Esophagus squamous epithelium (tissue), 5 donors: ENCODE measurements at regions not wholly inside any gene's neighbourhood (a gene's known extent, or its start where the extent isn't known, plus 50 kb on each side); places are given as distances from the start of the nearest gene placed in this dataset.

Experiments
- DNase-seq: peaks from one replicate; lab custom pipeline; 2025; lab: John Stamatoyannopoulos, UW
- H3K27ac ChIP-seq, 4 donors: fragments of 200-600 bp; sonication (generic); one replicate each; pipeline ENCODE4 v1.5.1; 2016 to 2019; ENCODE audit warnings: mild to moderate bottlenecking in 1 of 4
- H3K27me3 ChIP-seq, 4 donors: fragments of 200-600 bp; sonication (generic); 1 replicate in 3 of 4; 2 replicates in 1 of 4; pipeline versions ENCODE4 v1.5.1 to v1.6.0; 2017 to 2021; ENCODE audit warnings: antibody characterized with exemption in 1 of 4
- H3K36me3 ChIP-seq, 3 donors: fragments of 200-600 bp; sonication (generic); one replicate each; pipeline ENCODE4 v1.5.1; 2016 to 2019
- H3K4me1 ChIP-seq, 3 donors: fragments of 200-600 bp; sonication (generic); one replicate each; pipeline ENCODE4 v1.5.1; 2017 to 2019
- H3K4me3 ChIP-seq, 4 donors: fragments of 200-600 bp; sonication (generic); 1 replicate in 3 of 4; 2 replicates in 1 of 4; pipeline ENCODE4 v1.5.1; 2016 to 2019; ENCODE audit warnings: mild to moderate bottlenecking in 2 of 4, moderate library complexity in 1 of 4
- H3K9me3 ChIP-seq, 3 donors: fragments of 200-600 bp; sonication (generic); one replicate each; pipeline ENCODE4 v1.5.1; 2016 to 2019
- CTCF ChIP-seq, 6 experiments: fragments of 450-650 bp in 4 of 6; fragments of 200-600 bp in 2 of 6; sonication (generic) in 2 of 6; IDR thresholded peaks; one replicate each; pipeline ENCODE4 v1.5.1; 2016 to 2019; ENCODE audit warnings: antibody characterized with exemption in 6 of 6, mild to moderate bottlenecking in 4 of 6, moderate library complexity in 4 of 6
- POLR2A ChIP-seq, 4 donors: fragments of 450-650 bp; IDR thresholded peaks; one replicate each; pipeline ENCODE4 v1.6.1; 2017; ENCODE audit warnings: antibody characterized with exemption in 4 of 4, mild to moderate bottlenecking in 4 of 4, moderate library complexity in 3 of 4
- WGBS, 2 donors: methylation state at CpG; one replicate each; pipeline ENCODE4 v1.1.5; 2018; 5-methylcytosine and 5-hydroxymethylcytosine counted together
- intact Hi-C: fragments of 100-400 bp; cut with DNase I; formaldehyde crosslinking; loops from one replicate; pipeline ENCODE4 v1.15.0; 2022
- donor health status: DM: yes; HTN: yes; CAD: no.

- Histone ChIP-seq H3K27ac (no peak overlapping the region), H3K9me3 (no peaks in the 10 kb centered on the region), H3K4me3 (no peak overlapping the region), H3K27me3 (no peaks in the 10 kb centered on the region), H3K36me3 (no peaks in the 10 kb centered on the region), H3K4me1 (peaks cover 4 to 32% (median 8%) of the 10 kb centered on the region in 3 donors)
- intact Hi-C loops = no loop called here
- TF ChIP-seq POLR2A (IDR thresholded peaks at IDR 0.05) = no peak
- TF ChIP-seq CTCF (IDR thresholded peaks at IDR 0.05) = no peak
- DNase-seq = no peak
Observed at GRCh38 chr18:54774423-54774822, 53.9 kb upstream of the RAB27B start.

GRCh38 chr18:54774981-54775665 lies 53.2 kb upstream of the RAB27B start:
- Histone ChIP-seq H3K36me3 (no peaks in the 10 kb centered on the region), H3K4me3 (no peak overlapping the region), H3K27me3 (no peaks in the 10 kb centered on the region), H3K4me1 (peaks cover 4 to 32% (median 8%) of the 10 kb centered on the region in 3 donors), H3K27ac (peak overlapping the region in 1 of 4 donors; percentile 72), H3K9me3 (no peaks in the 10 kb centered on the region)
- intact Hi-C loops = no loop called here
- no peak for TF ChIP-seq CTCF (IDR thresholded peaks at IDR 0.05)
- no peak for TF ChIP-seq POLR2A (IDR thresholded peaks at IDR 0.05)
- DNase-seq = no peak
- WGBS, 2 donors = 39 to 42% methylated on average over 5 to 6 of the region's 6 CpGs

GRCh38 chr18:54775686-54776085 lies 52.6 kb upstream of the RAB27B start:
- Histone ChIP-seq H3K4me3 (no peak overlapping the region), H3K27me3 (no peaks in the 10 kb centered on the region), H3K27ac (peak overlapping the region; percentile 55 to 72 (median 66)), H3K4me1 (peaks cover 4 to 32% (median 8%) of the 10 kb centered on the region in 3 donors), H3K36me3 (no peaks in the 10 kb centered on the region), H3K9me3 (no peaks in the 10 kb centered on the region)
- no peak for DNase-seq
- intact Hi-C loops = no loop called here
- WGBS, 2 donors = 46 to 68% methylated on average over 3 of the region's 3 CpGs
- TF ChIP-seq POLR2A (IDR thresholded peaks at IDR 0.05) = no peak
- TF ChIP-seq CTCF (IDR thresholded peaks at IDR 0.05) = peak in 1 of 6 experiments; percentile 58

- DNase-seq = no peak
- Histone ChIP-seq H3K27me3 (no peaks in the 10 kb centered on the region), H3K9me3 (no peaks in the 10 kb centered on the region), H3K27ac (peak overlapping the region; percentile 55 to 72 (median 66)), H3K4me3 (no peak overlapping the region), H3K36me3 (no peaks in the 10 kb centered on the region), H3K4me1 (peaks cover 4 to 32% (median 8%) of the 10 kb centered on the region in 3 donors)
- no peak for TF ChIP-seq POLR2A (IDR thresholded peaks at IDR 0.05)
- TF ChIP-seq CTCF (IDR thresholded peaks at IDR 0.05) = no peak
- intact Hi-C loops = no loop called here
- 19 to 40% methylated on average over 8 of the region's 8 CpGs for WGBS, 2 donors
Observed at GRCh38 chr18:54776282-54776977, 51.8 kb upstream of the RAB27B start.

- no peaks in the 10 kb centered on the region for H3K36me3 ChIP-seq
- H3K4me1 ChIP-seq = peaks cover 4 to 32% (median 8%) of the 10 kb centered on the region in 3 donors
- H3K4me3 ChIP-seq = no peak overlapping the region
- TF ChIP-seq CTCF (IDR thresholded peaks at IDR 0.05) (no peak), POLR2A (IDR thresholded peaks at IDR 0.05) (no peak)
- no peaks in the 10 kb centered on the region for H3K9me3 ChIP-seq
- 95 to 100% methylated on average over 1 of the region's 1 CpG for WGBS, 2 donors
- H3K27me3 ChIP-seq = no peaks in the 10 kb centered on the region
- H3K27ac ChIP-seq = peak overlapping the region in 3 of 4 donors; percentile 27 to 72 (median 55)
- no peak for DNase-seq
- intact Hi-C loops = no loop called here
Observed at GRCh38 chr18:54777118-54777791, 51.0 kb upstream of the RAB27B start.
